H1 (cell line): ENCODE measurements at regions not wholly inside any gene's neighbourhood (a gene's known extent, or its start where the extent isn't known, plus 50 kb on each side); places are given as distances from the start of the nearest gene placed in this dataset.

ENCODE experiments used
- CTCF ChIA-PET: fragments of 300-600 bp; sonication (Branson Sonifier 250); formaldehyde crosslinking; loops from one replicate; lab custom pipeline; 2021; ENCODE audit not compliant: partially characterized antibody; lab: Charles Lee
- POLR2A ChIA-PET: fragments of 300-600 bp; sonication (Branson Sonifier 250); formaldehyde crosslinking; loops from one replicate; lab custom pipeline; 2021; ENCODE audit warnings: inconsistent platforms; ENCODE audit not compliant: partially characterized antibody; lab: Charles Lee
- DNase-seq, 2 experiments: peaks; one replicate each; pipeline versions ENCODE4 v3.0.0 to v3.0.0-alpha.2; 2010 to 2022; ENCODE audit warnings: low spot score in 2 of 2, low read depth in 1 of 2, mixed read lengths in 1 of 2
- FAIRE-seq: peaks from 2 replicates; lab custom pipeline; 2011; peaks lifted over from hg19 to GRCh38; lab: Jason Lieb, UNC
- H2AFZ ChIP-seq: 2 replicates; pipeline ENCODE4 v1.8.1; 2012; ENCODE audit warnings: low read length, inconsistent platforms
- H2AK5ac ChIP-seq: 2 replicates; pipeline ENCODE4 v1.6.1; 2013; ENCODE audit warnings: low read depth, low read length
- H2BK120ac ChIP-seq: replicated peaks from 2 replicates; pipeline ENCODE3; 2013; ENCODE audit warnings: low read depth, low read length, inconsistent platforms
- H2BK12ac ChIP-seq: 2 replicates; pipeline ENCODE4 v1.6.1; 2013; ENCODE audit warnings: low read depth, low read length
- H2BK15ac ChIP-seq: 2 replicates; pipeline ENCODE4 v1.6.1; 2013; ENCODE audit warnings: low read length
- H2BK20ac ChIP-seq: 2 replicates; pipeline ENCODE4 v1.6.1; 2013; ENCODE audit warnings: low read length
- H2BK5ac ChIP-seq: 2 replicates; pipeline ENCODE4 v1.6.1; 2013; ENCODE audit warnings: low read depth, low read length
- H3K14ac ChIP-seq: 2 replicates; pipeline ENCODE4 v1.6.1; 2013; ENCODE audit warnings: inconsistent platforms; ENCODE audit not compliant: insufficient read length
- H3K18ac ChIP-seq: 2 replicates; pipeline ENCODE4 v1.6.1; 2013; ENCODE audit warnings: low read length; ENCODE audit errors: extremely low read depth
- H3K23ac ChIP-seq: 2 replicates; pipeline ENCODE4 v1.6.1; 2013; ENCODE audit warnings: inconsistent platforms; ENCODE audit not compliant: insufficient read length
- H3K23me2 ChIP-seq: 2 replicates; pipeline ENCODE4 v1.6.1; 2013; ENCODE audit warnings: low read depth, low read length
- H3K27ac ChIP-seq: 2 replicates; pipeline ENCODE4 v1.6.1; 2011; ENCODE audit warnings: low read depth, low read length, inconsistent platforms
- H3K27me3 ChIP-seq, 4 experiments: replicated peaks in 1 of 4; 1 replicate in 1 of 4; 2 replicates in 3 of 4; pipeline versions ENCODE4 v1.6.1 to v1.8.1; 2011 to 2013; ENCODE audit warnings: low read length in 3 of 4, mild to moderate bottlenecking in 3 of 4, inconsistent platforms in 2 of 4, mixed read lengths in 2 of 4, moderate library complexity in 1 of 4; ENCODE audit not compliant: control insufficient read depth in 3 of 4, insufficient read depth in 3 of 4; ENCODE audit errors: extremely low read depth in 1 of 4
- H3K36me3 ChIP-seq, 4 experiments: 2 replicates each; pipeline versions ENCODE4 v1.6.1 to v1.8.1; 2011 to 2013; ENCODE audit warnings: mild to moderate bottlenecking in 4 of 4, low read length in 3 of 4, moderate library complexity in 2 of 4, control low read depth in 1 of 4, inconsistent platforms in 1 of 4; ENCODE audit not compliant: insufficient read depth in 4 of 4, control insufficient read depth in 2 of 4
- H3K4ac ChIP-seq: replicated peaks from 2 replicates; pipeline ENCODE3; 2013; ENCODE audit warnings: low read length, low read depth, mixed read lengths, inconsistent platforms; ENCODE audit not compliant: insufficient read length
- H3K4me1 ChIP-seq, 4 experiments: replicated peaks in 1 of 4; 1 replicate in 1 of 4; 2 replicates in 3 of 4; pipeline versions ENCODE4 v1.6.1 to v1.8.1; 2011 to 2013; ENCODE audit warnings: low read length in 3 of 4, inconsistent platforms in 2 of 4, mixed read lengths in 1 of 4; ENCODE audit not compliant: insufficient read depth in 4 of 4, control insufficient read depth in 3 of 4
- H3K4me2 ChIP-seq, 2 experiments: 2 replicates each; pipeline versions ENCODE4 v1.6.1 to v1.8.1; 2011 to 2013; ENCODE audit warnings: low read depth in 2 of 2, low read length in 2 of 2, control low read depth in 1 of 2, inconsistent platforms in 1 of 2, mild to moderate bottlenecking in 1 of 2; ENCODE audit not compliant: insufficient read depth in 1 of 2
- H3K4me3 ChIP-seq, 4 experiments: fragments of 200-600, 300-600 bp in 1 of 4; sonication (generic), shearing (Covaris generic), sonication (Bioruptor Twin) in 1 of 4; 2 replicates each; pipeline versions ENCODE4 v1.5.1 to v1.8.1; 2011 to 2016; ENCODE audit warnings: low read length in 4 of 4, low read depth in 3 of 4, control low read depth in 2 of 4, inconsistent platforms in 2 of 4, mild to moderate bottlenecking in 2 of 4, mixed read lengths in 1 of 4, moderate library complexity in 1 of 4; ENCODE audit not compliant: insufficient read depth in 2 of 4; ENCODE audit errors: extremely low read depth in 1 of 4
- H3K56ac ChIP-seq: replicated peaks from 2 replicates; pipeline ENCODE3; 2013; ENCODE audit warnings: low read depth, mild to moderate bottlenecking, mixed read lengths, low read length, inconsistent platforms; ENCODE audit not compliant: insufficient read length
- H3K79me1 ChIP-seq: 2 replicates; pipeline ENCODE4 v1.6.1; 2013; ENCODE audit warnings: low read depth, low read length, control low read depth
- H3K79me2 ChIP-seq, 2 experiments: 2 replicates each; pipeline versions ENCODE4 v1.6.1 to v1.8.1; 2012 to 2013; ENCODE audit warnings: low read length in 2 of 2, mild to moderate bottlenecking in 2 of 2, inconsistent platforms in 1 of 2; ENCODE audit not compliant: insufficient read depth in 2 of 2, control insufficient read depth in 1 of 2
- H3K9ac ChIP-seq, 4 experiments: replicated peaks in 1 of 4; 1 replicate in 1 of 4; 2 replicates in 3 of 4; pipeline versions ENCODE4 v1.6.1 to v1.8.1; 2011 to 2013; ENCODE audit warnings: low read depth in 3 of 4, low read length in 3 of 4, control low read depth in 2 of 4, mild to moderate bottlenecking in 2 of 4, moderate library complexity in 2 of 4, inconsistent platforms in 1 of 4; ENCODE audit errors: extremely low read depth in 1 of 4
- H3K9me3 ChIP-seq, 2 experiments: 2 replicates each; pipeline versions ENCODE4 v1.6.1 to v1.8.1; 2012 to 2013; ENCODE audit warnings: mild to moderate bottlenecking in 2 of 2, moderate library complexity in 2 of 2, control low read depth in 1 of 2, inconsistent platforms in 1 of 2, low read depth in 1 of 2, low read length in 1 of 2, mixed read lengths in 1 of 2; ENCODE audit not compliant: insufficient read depth in 2 of 2
- H4K20me1 ChIP-seq, 2 experiments: replicated peaks in 1 of 2; 2 replicates each; pipeline versions ENCODE3 to v1.8.1; 2011 to 2013; ENCODE audit warnings: inconsistent platforms in 2 of 2, low read length in 2 of 2, mild to moderate bottlenecking in 1 of 2; ENCODE audit not compliant: insufficient read depth in 2 of 2, control insufficient read depth in 1 of 2
- H4K5ac ChIP-seq: 2 replicates; pipeline ENCODE4 v1.6.1; 2013; ENCODE audit warnings: low read length, low read depth, mixed read lengths, inconsistent platforms; ENCODE audit not compliant: insufficient read length
- H4K8ac ChIP-seq: 2 replicates; pipeline ENCODE4 v1.8.0; 2013; ENCODE audit warnings: mild to moderate bottlenecking, moderate library complexity, low read length, inconsistent platforms; ENCODE audit not compliant: insufficient read depth; ENCODE audit errors: extremely low read depth
- H4K91ac ChIP-seq: replicated peaks from 2 replicates; pipeline ENCODE3; 2013; ENCODE audit warnings: low read length, mixed read lengths, inconsistent platforms; ENCODE audit not compliant: insufficient read length
- BACH1 ChIP-seq: IDR thresholded peaks from 2 replicates; pipeline ENCODE4 v1.6.1; 2012; ENCODE audit warnings: low read length, improper control_type of control experiment
- CBX5 ChIP-seq: fragments of 300-800, 300-1000 bp; sonication (generic); IDR thresholded peaks from 2 replicates; pipeline ENCODE4 v1.7.1; 2016; ENCODE audit warnings: antibody characterized with exemption, low read length, low read depth
- CEBPB ChIP-seq: IDR thresholded peaks from 2 replicates; pipeline ENCODE4 v1.6.1; 2012; ENCODE audit warnings: low read depth, low read length
- CHD1 ChIP-seq: IDR thresholded peaks from 2 replicates; pipeline ENCODE4 v1.6.1; 2012; ENCODE audit warnings: low read depth, low read length, improper control_type of control experiment
- CHD2 ChIP-seq: IDR thresholded peaks from 2 replicates; pipeline ENCODE4 v1.6.1; 2012; ENCODE audit warnings: low read length, improper control_type of control experiment
- E2F6 ChIP-seq: IDR thresholded peaks from 2 replicates; pipeline ENCODE4 v1.6.1; 2012; ENCODE audit warnings: inconsistent platforms
- EGR1 ChIP-seq: IDR thresholded peaks from 2 replicates; pipeline ENCODE4 v1.6.1; 2011; ENCODE audit warnings: low read depth, low read length, borderline replicate concordance
- FOSL1 ChIP-seq: IDR thresholded peaks from 2 replicates; pipeline ENCODE4 v1.6.1; 2011; ENCODE audit warnings: mild to moderate bottlenecking, low read depth, low read length, moderate library complexity; ENCODE audit not compliant: insufficient read depth
- KDM1A ChIP-seq: fragments of 200-600, 300-600 bp; sonication (generic); IDR thresholded peaks from 2 replicates; pipeline ENCODE4 v1.7.1; 2016; ENCODE audit warnings: mild to moderate bottlenecking, low read length, borderline replicate concordance
- NRF1 ChIP-seq: IDR thresholded peaks from 2 replicates; pipeline ENCODE4 v1.6.1; 2011; ENCODE audit warnings: mild to moderate bottlenecking, low read depth, low read length, improper control_type of control experiment
- PHF8 ChIP-seq: fragments of 200-600 bp; sonication (generic); conservative IDR thresholded peaks from 2 replicates; pipeline ENCODE4 v1.7.1; 2012; ENCODE audit warnings: low read depth, mild to moderate bottlenecking, inconsistent platforms, low read length, moderate library complexity
- POLR2A ChIP-seq, 2 experiments: IDR thresholded peaks; 1 replicate in 1 of 2; 2 replicates in 1 of 2; pipeline ENCODE4 v1.6.1; 2011; ENCODE audit warnings: low read depth in 2 of 2, low read length in 2 of 2, mild to moderate bottlenecking in 2 of 2; ENCODE audit errors: control extremely low read depth in 1 of 2
- RXRA ChIP-seq: IDR thresholded peaks from 2 replicates; pipeline ENCODE4 v1.6.1; 2011; ENCODE audit warnings: low read depth, mild to moderate bottlenecking, low read length, moderate library complexity; ENCODE audit not compliant: insufficient read depth
- SP4 ChIP-seq: IDR thresholded peaks from 2 replicates; pipeline ENCODE4 v1.6.1; 2012; ENCODE audit warnings: low read length, inconsistent platforms
- SRF ChIP-seq: IDR thresholded peaks from 2 replicates; pipeline ENCODE4 v1.6.1; 2011; ENCODE audit warnings: mild to moderate bottlenecking, low read depth, low read length, moderate library complexity
- SUZ12 ChIP-seq: fragments of 200-600 bp; sonication (generic); IDR thresholded peaks from 2 replicates; pipeline ENCODE4 v1.6.1; 2012; ENCODE audit warnings: mild to moderate bottlenecking, inconsistent platforms, low read length, moderate library complexity, mixed read lengths
- ZNF274 ChIP-seq: IDR thresholded peaks from 2 replicates; pipeline ENCODE4 v1.7.0; 2012; ENCODE audit warnings: low read length, borderline replicate concordance; ENCODE audit errors: extremely low read depth

DNA sequence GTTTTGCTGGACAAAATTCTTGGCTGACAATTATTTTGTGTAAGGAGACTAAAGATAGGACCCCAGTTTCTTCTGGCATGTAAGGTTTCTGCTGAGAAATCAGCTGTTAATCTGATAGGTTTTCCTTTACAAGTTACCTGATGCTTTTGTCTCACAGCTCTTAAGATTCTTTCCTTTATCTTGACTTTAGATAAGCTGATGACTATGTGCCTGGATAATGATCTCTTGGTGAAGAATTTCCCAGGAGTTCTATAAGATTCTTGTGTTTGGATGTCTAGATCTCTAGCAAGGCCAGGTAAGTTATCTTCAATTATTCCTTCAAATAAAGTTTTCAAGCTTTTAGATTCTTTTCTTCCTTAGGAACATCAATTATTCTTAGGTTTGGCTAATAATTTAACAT is 534.8 kb upstream of the LRRTM4 start:
- Histone ChIP-seq H3K4ac (no peak overlapping the region), H3K9ac (no peak overlapping the region), H3K4me1 (no peaks in the 10 kb centered on the region; a peak in 1 of 7 replicates), H4K5ac (no peak overlapping the region), H4K20me1 (no peaks in the 10 kb centered on the region), H3K79me1 (no peaks in the 10 kb centered on the region), H3K14ac (no peak overlapping the region), H3K9me3 (no peaks in the 10 kb centered on the region), H3K18ac (no peak overlapping the region), H2AFZ (no peak overlapping the region), H2BK5ac (no peak overlapping the region), H3K4me3 (no peak overlapping the region), H2BK20ac (no peak overlapping the region), H3K36me3 (no peaks in the 10 kb centered on the region), H3K27me3 (no peaks in the 10 kb centered on the region), H2BK120ac (no peak overlapping the region), H4K8ac (no peak overlapping the region), H4K91ac (no peak overlapping the region), H2AK5ac (no peak overlapping the region), H3K23ac (no peak overlapping the region), H3K4me2 (no peak overlapping the region), H2BK15ac (no peak overlapping the region), H3K23me2 (no peaks in the 10 kb centered on the region), H2BK12ac (no peak overlapping the region), H3K27ac (no peak overlapping the region), H3K79me2 (no peaks in the 10 kb centered on the region), H3K56ac (no peak overlapping the region)
- FAIRE-seq (no peak), DNase-seq (no peak)
- ChIA-PET POLR2A (interaction anchor here (0.8 kb wide), 1 partner anchor 97 kb away, joined by 3 read pairs; no protein-coding TSS in a partner anchor), CTCF (interaction anchor here (0.8 kb wide), 1 partner anchor 23 kb away, joined by 3 read pairs; no protein-coding TSS in a partner anchor)
- TF ChIP-seq E2F6 (no peak), NRF1 (no peak), CHD1 (no peak), EGR1 (no peak), KDM1A (no peak), CHD2 (no peak), CEBPB (no peak), SRF (no peak), SP4 (no peak), RXRA (no peak), POLR2A (IDR thresholded peaks at IDR 0.05; ENCODE audit: control extremely low read depth in 1 of 2, low read depth in 2 of 2, low read length in 2 of 2) (no peak), CBX5 (no peak), PHF8 (no peak), FOSL1 (no peak), SUZ12 (no peak), BACH1 (no peak), ZNF274 (no peak)
